Neural progenitor cell (in vitro differentiated cells): ENCODE measurements at regions not wholly inside any gene's neighbourhood (a gene's known extent, or its start where the extent isn't known, plus 50 kb on each side); places are given as distances from the start of the nearest gene placed in this dataset.

Source experiments
- EZH2 ChIP-seq: fragments of 200-600 bp; sonication (generic); IDR thresholded peaks from 2 replicates; pipeline ENCODE4 v1.6.1; 2017; ENCODE audit warnings: antibody characterized with exemption, mild to moderate bottlenecking, moderate library complexity
- EZH2phosphoT487 ChIP-seq: fragments of 200-600 bp; sonication (generic); IDR thresholded peaks from 2 replicates; pipeline ENCODE4 v1.6.1; 2017; ENCODE audit warnings: antibody characterized with exemption
- TF ChIP-seq, protein P1 (sequence below): fragments of 200-600 bp; sonication (generic); IDR thresholded peaks from 2 replicates; pipeline ENCODE4 v1.5.1; 2017; ENCODE audit warnings: antibody characterized with exemption, mild to moderate bottlenecking

DNA sequence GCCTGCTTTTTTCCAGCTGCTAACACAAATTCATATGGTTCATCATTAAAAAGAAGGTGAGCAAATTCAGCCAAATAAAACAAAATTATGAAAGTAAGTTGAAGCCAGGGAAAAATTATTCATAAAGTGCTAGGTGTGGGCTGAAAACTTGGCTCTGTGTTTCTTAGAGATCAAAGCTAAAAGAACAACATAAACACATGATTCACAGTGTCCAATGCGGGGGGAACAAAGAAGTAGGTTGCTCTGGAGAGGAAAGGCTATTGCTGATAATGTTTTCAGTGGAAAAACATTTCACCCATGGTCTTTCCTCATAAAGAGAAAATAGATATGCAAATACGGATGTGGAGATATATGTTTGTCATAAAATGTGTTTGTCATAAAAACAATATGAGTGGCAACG is 1691.5 kb upstream of the SLC10A2 start:
- TF ChIP-seq, protein P1, sequence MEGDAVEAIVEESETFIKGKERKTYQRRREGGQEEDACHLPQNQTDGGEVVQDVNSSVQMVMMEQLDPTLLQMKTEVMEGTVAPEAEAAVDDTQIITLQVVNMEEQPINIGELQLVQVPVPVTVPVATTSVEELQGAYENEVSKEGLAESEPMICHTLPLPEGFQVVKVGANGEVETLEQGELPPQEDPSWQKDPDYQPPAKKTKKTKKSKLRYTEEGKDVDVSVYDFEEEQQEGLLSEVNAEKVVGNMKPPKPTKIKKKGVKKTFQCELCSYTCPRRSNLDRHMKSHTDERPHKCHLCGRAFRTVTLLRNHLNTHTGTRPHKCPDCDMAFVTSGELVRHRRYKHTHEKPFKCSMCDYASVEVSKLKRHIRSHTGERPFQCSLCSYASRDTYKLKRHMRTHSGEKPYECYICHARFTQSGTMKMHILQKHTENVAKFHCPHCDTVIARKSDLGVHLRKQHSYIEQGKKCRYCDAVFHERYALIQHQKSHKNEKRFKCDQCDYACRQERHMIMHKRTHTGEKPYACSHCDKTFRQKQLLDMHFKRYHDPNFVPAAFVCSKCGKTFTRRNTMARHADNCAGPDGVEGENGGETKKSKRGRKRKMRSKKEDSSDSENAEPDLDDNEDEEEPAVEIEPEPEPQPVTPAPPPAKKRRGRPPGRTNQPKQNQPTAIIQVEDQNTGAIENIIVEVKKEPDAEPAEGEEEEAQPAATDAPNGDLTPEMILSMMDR, result no peak
- TF ChIP-seq EZH2 (no peak), EZH2phosphoT487 (no peak)
